Osteoblast (primary cell): ENCODE measurements at regions not wholly inside any gene's neighbourhood (a gene's known extent, or its start where the extent isn't known, plus 50 kb on each side); places are given as distances from the start of the nearest gene placed in this dataset. TPM values are rescaled to one million over a fixed set of nuclear protein-coding genes. Genes with fewer than 3 reads are reported as not detected.

Experiments
- DNase-seq: peaks from one replicate; pipeline ENCODE4 v3.0.0; 2011; ENCODE audit warnings: low spot score, mixed read lengths; ENCODE audit not compliant: insufficient read length; ENCODE audit errors: missing footprints
- H2AFZ ChIP-seq: 2 replicates; pipeline ENCODE4 v1.6.0; 2011; ENCODE audit warnings: mild to moderate bottlenecking, low read length
- H3K27ac ChIP-seq: 2 replicates; pipeline ENCODE4 v1.5.1; 2011; ENCODE audit warnings: mild to moderate bottlenecking, low read depth, low read length, moderate library complexity
- H3K27me3 ChIP-seq: 2 replicates; pipeline ENCODE4 v1.6.0; 2012; ENCODE audit warnings: mild to moderate bottlenecking, control low read depth, inconsistent platforms, low read length, moderate library complexity; ENCODE audit not compliant: insufficient read depth
- H3K36me3 ChIP-seq: 2 replicates; pipeline ENCODE4 v1.5.1; 2011; ENCODE audit warnings: mild to moderate bottlenecking, low read length, control low read depth, moderate library complexity; ENCODE audit not compliant: insufficient read depth
- H3K4me1 ChIP-seq: 2 replicates; pipeline ENCODE4 v1.5.1; 2011; ENCODE audit warnings: mild to moderate bottlenecking, low read length, control low read depth, moderate library complexity; ENCODE audit not compliant: insufficient read depth
- H3K4me2 ChIP-seq: 2 replicates; pipeline ENCODE4 v1.6.0; 2011; ENCODE audit warnings: mild to moderate bottlenecking, low read length; ENCODE audit not compliant: insufficient read depth
- H3K4me3 ChIP-seq: fragments of 200-600 bp; sonication (generic); 3 replicates; pipeline ENCODE4 v1.5.1; 2012; ENCODE audit warnings: mild to moderate bottlenecking, low read length, inconsistent platforms; ENCODE audit not compliant: insufficient read depth
- H3K79me2 ChIP-seq: 2 replicates; pipeline ENCODE4 v1.6.0; 2012; ENCODE audit warnings: mild to moderate bottlenecking, low read length, control low read depth, inconsistent platforms; ENCODE audit not compliant: insufficient read depth
- H3K9me3 ChIP-seq: 2 replicates; pipeline ENCODE4 v1.5.1; 2011; ENCODE audit warnings: low read depth, low read length, control low read depth
- H4K20me1 ChIP-seq: 2 replicates; pipeline ENCODE4 v1.6.0; 2012; ENCODE audit warnings: mild to moderate bottlenecking, low read length, control low read depth; ENCODE audit not compliant: insufficient read depth
- CTCF ChIP-seq: IDR thresholded peaks from 2 replicates; pipeline ENCODE4 v1.5.1; 2011; ENCODE audit warnings: mild to moderate bottlenecking, low read depth, low read length, moderate library complexity; ENCODE audit errors: extremely low read depth
- small RNA-seq: library from RNA; depleted of rRNA; stranded (forward); fragments of <200 nt; gene quantifications from one replicate; pipeline ENCODE3, GENCODE V24; 2012

- Histone ChIP-seq H4K20me1 (no peaks in the 10 kb centered on the region), H2AFZ (no peak overlapping the region), H3K27ac (no peak overlapping the region), H3K79me2 (no peaks in the 10 kb centered on the region), H3K9me3 (no peaks in the 10 kb centered on the region), H3K4me2 (no peak overlapping the region), H3K36me3 (no peaks in the 10 kb centered on the region), H3K4me3 (no peak overlapping the region), H3K27me3 (no peaks in the 10 kb centered on the region), H3K4me1 (no peaks in the 10 kb centered on the region)
- no peak for DNase-seq
- TF ChIP-seq CTCF, result no peak
Measured at GRCh38 chr3:175865724-175866123, 1006.6 kb downstream of the NAALADL2 start.

- no peaks in the 10 kb centered on the region for H4K20me1 ChIP-seq
- TF ChIP-seq CTCF, result no peak
- H3K9me3 ChIP-seq, result no peaks in the 10 kb centered on the region
- H3K4me3 ChIP-seq, result no peak overlapping the region
- H3K79me2 ChIP-seq, result no peaks in the 10 kb centered on the region
- no peak overlapping the region for H2AFZ ChIP-seq
- no peaks in the 10 kb centered on the region for H3K27me3 ChIP-seq
- H3K36me3 ChIP-seq, result no peaks in the 10 kb centered on the region
- DNase-seq, result no peak
- no peak overlapping the region for H3K4me2 ChIP-seq
- no peak overlapping the region for H3K27ac ChIP-seq
- H3K4me1 ChIP-seq, result no peaks in the 10 kb centered on the region
Measured at GRCh38 chr3:175861916-175862315, 1002.8 kb downstream of the NAALADL2 start.

Small RNAs in the stretch of these regions (small RNA-seq; reads per million reads assigned to genes)
- gene AC104640.2 (not detected), gene RNA5SP147 (not detected)
